Breast epithelium (tissue), 3 donors: ENCODE measurements at regions not wholly inside any gene's neighbourhood (a gene's known extent, or its start where the extent isn't known, plus 50 kb on each side); places are given as distances from the start of the nearest gene placed in this dataset.

Experiments
- POLR2AphosphoS5 ChIP-seq, 3 donors: sonication (generic); formaldehyde crosslinking; IDR thresholded peaks; one replicate each; pipeline ENCODE4 v1.6.1; 2017; ENCODE audit warnings: antibody characterized with exemption in 3 of 3
- TF ChIP-seq, protein P1 (sequence below), 3 donors: fragments of 450-650 bp; IDR thresholded peaks; one replicate each; pipeline ENCODE4 v1.5.1; 2016 to 2017; ENCODE audit warnings: antibody characterized with exemption in 3 of 3, mild to moderate bottlenecking in 3 of 3, moderate library complexity in 3 of 3

DNA sequence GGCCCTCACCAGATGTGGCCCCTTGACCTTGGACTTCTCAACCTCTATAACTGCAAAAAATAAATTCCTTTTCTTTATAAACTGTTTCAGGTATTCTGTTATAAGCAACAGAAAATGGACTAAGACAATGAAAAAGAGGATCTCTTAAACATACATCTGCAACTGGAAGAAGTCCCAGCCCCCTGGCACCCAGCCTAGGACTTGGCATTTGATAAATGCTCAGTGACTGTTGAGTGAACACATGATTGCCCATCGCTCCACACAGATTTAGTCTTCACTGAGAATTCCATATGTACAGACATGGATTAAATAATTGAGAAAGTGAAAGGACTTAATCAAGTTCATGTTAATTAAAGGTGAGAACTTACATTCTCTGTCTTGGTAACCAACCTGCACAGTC lies 344.9 kb upstream of the RUNX1 start:
- no peak for TF ChIP-seq POLR2AphosphoS5 (IDR thresholded peaks at IDR 0.05)
- TF ChIP-seq, protein P1, sequence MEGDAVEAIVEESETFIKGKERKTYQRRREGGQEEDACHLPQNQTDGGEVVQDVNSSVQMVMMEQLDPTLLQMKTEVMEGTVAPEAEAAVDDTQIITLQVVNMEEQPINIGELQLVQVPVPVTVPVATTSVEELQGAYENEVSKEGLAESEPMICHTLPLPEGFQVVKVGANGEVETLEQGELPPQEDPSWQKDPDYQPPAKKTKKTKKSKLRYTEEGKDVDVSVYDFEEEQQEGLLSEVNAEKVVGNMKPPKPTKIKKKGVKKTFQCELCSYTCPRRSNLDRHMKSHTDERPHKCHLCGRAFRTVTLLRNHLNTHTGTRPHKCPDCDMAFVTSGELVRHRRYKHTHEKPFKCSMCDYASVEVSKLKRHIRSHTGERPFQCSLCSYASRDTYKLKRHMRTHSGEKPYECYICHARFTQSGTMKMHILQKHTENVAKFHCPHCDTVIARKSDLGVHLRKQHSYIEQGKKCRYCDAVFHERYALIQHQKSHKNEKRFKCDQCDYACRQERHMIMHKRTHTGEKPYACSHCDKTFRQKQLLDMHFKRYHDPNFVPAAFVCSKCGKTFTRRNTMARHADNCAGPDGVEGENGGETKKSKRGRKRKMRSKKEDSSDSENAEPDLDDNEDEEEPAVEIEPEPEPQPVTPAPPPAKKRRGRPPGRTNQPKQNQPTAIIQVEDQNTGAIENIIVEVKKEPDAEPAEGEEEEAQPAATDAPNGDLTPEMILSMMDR (IDR thresholded peaks at IDR 0.05) = no peak
